Testis (tissue), 2 donors: ENCODE measurements at regions not wholly inside any gene's neighbourhood (a gene's known extent, or its start where the extent isn't known, plus 50 kb on each side); places are given as distances from the start of the nearest gene placed in this dataset.

Source experiments
- POLR2A ChIP-seq: fragments of 450-650 bp; IDR thresholded peaks from one replicate; pipeline ENCODE4 v1.6.1; 2017; ENCODE audit warnings: antibody characterized with exemption, mild to moderate bottlenecking, moderate library complexity
- TF ChIP-seq, protein P1 (sequence below), 3 experiments: fragments of 450-650 bp in 2 of 3; fragments of 200-600 bp in 1 of 3; sonication (generic) in 1 of 3; IDR thresholded peaks; one replicate each; pipeline ENCODE4 v1.5.1; 2016 to 2019; ENCODE audit warnings: antibody characterized with exemption in 3 of 3, mild to moderate bottlenecking in 2 of 3, moderate library complexity in 1 of 3

DNA sequence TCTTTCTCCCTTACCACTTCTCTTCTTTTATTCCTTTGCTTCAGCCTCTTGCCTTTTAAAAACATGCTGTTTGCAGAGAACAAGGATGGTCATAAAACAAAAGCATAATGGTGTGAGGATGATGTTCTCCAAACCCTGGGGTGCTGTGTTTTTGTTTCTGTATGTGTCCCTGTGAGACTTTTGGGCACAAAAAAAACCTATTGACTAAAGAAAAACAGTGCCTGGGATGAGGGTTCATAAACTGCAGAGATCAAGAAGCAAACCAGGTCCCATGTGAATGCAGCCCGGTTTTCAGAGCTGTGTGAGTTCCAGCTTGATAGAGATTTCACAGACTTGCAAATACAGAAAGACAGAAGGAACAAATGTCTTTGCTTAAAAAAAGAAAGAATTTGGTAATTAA lies 148.6 kb upstream of the CPSF6 start:
- TF ChIP-seq, protein P1, sequence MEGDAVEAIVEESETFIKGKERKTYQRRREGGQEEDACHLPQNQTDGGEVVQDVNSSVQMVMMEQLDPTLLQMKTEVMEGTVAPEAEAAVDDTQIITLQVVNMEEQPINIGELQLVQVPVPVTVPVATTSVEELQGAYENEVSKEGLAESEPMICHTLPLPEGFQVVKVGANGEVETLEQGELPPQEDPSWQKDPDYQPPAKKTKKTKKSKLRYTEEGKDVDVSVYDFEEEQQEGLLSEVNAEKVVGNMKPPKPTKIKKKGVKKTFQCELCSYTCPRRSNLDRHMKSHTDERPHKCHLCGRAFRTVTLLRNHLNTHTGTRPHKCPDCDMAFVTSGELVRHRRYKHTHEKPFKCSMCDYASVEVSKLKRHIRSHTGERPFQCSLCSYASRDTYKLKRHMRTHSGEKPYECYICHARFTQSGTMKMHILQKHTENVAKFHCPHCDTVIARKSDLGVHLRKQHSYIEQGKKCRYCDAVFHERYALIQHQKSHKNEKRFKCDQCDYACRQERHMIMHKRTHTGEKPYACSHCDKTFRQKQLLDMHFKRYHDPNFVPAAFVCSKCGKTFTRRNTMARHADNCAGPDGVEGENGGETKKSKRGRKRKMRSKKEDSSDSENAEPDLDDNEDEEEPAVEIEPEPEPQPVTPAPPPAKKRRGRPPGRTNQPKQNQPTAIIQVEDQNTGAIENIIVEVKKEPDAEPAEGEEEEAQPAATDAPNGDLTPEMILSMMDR (IDR thresholded peaks at IDR 0.05): no peak
- no peak for TF ChIP-seq POLR2A
